SK-N-DZ (cell line): ENCODE measurements at regions not wholly inside any gene's neighbourhood (a gene's known extent, or its start where the extent isn't known, plus 50 kb on each side); places are given as distances from the start of the nearest gene placed in this dataset.
"Not testable (repeated sequence)": the region's sequence is repeated elsewhere in the genome, so short reads cannot be mapped to it uniquely, and the experiment has no call there.

ENCODE experiments used
- DNase-seq: peaks from one replicate; pipeline ENCODE4 v3.0.0-alpha.2; 2015; ENCODE audit warnings: low spot score

GRCh38 chr9:89928521-89929275 is 323.9 kb downstream of the GADD45G start:
- DNase-seq, result no peak

DNA sequence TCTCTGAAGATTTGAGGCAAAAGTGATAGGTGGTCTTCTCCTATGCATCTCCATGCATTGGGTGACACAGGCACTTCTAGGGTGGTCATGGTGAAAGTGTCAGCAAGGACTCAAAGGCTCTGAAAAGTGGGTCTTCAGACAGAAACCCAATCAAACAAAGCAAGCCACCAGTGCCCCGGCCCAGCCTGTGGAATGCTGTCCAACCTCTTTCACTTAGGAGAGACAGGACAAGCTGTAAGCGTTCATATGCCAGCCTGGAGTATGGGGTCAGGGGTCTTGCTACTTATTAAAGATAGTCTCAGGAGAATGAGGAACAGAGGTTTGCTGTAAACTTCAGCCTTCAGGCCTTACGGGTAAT is 324.5 kb downstream of the GADD45G start:
- no peak for DNase-seq

DNA sequence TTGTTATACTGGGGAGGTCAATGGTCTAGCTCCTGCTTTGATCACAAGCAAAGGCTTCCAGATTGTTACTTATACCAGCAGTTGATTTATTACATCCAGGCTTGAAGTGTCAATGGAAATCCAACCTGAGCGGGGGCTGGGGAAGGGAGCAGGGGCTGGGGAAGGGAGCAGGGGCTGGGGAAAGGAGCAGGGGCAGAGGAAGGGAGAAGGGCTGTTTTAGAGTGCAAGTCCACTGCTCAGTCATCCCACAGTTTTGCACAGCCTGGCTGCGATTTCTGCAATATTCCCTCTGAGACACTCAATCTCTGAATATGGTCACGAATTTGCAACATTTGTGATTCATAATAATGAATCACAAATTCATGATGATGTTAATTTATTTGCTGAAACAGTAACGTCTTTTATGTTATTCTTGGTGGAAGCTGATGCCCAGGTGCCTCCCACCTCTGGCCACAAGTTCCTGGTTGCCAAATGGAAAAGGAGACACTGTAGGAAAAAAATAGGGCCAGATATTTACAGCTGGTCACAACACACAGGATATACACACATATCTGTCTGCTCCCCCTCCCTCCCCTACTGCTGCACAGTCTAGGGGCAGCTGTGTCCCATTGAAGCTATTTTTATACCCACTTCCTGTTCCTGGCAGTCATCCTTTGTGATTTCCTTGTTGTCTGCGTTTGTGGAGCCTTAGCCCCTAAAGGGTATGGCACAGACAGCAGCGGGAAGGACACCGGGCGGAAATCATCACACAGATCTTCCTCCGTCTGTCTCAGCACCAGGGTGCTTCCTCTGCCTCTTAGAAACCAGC is 325.1 kb downstream of the GADD45G start:
- DNase-seq, result no peak

DNA sequence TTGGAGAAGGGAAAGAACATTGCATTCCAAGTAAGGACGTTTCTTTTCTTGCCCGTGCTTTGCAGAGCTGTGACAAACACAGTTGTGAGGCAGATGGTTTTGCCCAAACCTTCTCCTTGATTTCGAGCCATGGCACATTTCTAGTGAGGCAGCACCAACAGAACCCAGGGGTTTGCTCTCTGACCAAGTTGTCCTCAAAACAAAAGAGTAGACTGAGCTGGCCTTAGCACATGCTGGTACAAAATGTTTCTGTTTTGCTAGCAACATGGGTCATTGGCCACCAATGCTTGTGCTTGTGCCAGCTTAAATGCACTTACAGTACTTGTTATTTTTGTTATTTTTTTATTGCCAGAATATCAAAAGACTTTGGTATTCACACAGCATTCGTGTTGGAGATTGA is 328.8 kb downstream of the GADD45G start:
- no peak for DNase-seq

- DNase-seq, result no peak
Observed at GRCh38 chr9:89935115-89935514, 330.3 kb downstream of the GADD45G start.

GRCh38 chr9:89935801-89936200 is 331.0 kb downstream of the GADD45G start:
- no peak for DNase-seq

DNA sequence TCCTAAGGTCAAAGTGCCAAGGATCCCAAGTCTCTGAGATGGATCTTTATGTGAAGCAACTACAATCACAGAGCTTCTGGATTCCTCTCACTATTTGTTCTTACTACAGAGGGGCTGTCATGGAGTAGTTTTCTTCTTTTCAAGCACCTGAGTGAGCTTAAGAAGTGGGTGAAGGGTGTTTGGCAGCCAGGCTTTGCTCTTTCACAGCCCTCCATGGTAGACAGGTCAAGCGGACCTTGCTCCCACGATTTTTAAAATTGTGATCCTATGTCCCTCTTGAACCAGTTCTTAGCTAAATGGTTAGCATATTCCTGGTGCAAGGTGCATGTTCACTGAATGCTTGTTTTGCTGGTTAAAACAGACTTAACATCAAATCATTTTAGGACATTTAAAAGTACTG is 332.2 kb downstream of the GADD45G start:
- no peak for DNase-seq

DNA sequence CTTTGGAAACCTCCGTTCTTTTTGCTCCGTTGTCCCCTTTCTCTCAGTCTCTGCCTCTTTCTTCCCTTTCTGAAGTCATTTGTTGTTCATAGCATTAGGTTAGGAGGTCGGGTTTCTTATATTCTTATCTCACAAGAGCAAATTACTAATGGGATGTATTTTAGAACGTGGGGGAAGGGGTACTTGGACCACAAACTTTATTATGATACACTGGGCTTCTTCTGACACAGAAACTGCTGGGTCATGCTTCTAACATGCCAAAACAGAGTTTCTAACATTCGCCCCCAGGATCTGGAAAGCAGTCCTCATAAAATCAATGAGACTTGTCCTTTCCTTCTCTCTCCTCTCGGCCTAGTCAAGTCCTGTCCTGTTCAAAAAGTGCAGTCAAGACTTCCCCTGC is 334.4 kb downstream of the GADD45G start:
- DNase-seq, result no peak

DNA sequence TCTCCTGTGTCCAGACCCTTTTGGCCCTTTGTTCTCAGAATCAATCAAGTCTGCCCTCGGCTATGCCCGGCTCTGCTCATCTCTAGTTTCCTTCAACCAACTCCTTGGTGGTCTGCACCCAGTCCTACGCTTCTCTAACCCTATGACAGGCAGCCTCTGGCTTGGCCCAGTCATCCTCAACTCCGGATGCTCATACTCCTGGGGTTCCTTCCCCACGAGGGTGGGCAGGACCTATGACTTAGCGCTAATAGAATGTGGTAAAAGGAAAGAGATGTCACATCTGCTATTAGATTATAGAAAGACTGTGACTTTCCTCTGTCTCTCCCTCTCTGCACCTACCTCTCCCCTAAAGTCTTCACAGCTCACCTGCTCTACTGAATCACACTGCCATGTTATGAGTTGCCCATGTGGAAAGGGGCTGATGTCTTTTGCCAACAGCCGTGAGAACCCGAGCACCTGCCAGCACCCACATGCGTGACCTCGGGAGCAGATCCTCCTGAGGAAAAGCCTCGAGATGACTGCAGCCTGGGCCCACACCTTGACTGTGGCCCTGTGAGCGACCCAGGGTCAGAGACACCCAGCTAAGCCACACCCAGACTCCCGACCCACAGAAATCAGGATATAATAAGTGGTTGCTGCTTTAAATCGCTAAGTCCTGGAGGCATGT is 334.9 kb downstream of the GADD45G start:
- no peak for DNase-seq

DNA sequence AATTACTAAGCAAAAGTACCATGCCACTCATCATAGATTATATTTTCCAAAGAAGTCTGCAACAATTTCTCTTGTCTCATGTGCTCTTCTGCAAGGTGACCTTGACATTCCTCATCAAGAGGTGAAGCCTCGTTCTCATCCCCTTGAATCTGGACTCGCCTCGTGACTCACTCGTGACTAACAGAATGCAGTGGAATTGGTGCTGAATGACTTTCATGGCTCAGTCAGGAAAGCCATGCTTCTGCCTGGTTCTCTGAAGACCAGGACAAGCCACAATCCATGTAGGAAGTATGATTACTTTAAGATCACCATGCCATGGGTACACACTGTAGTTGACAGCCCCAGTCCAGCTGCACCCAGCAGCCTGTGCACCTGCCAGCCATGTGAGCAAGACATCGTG is 335.8 kb downstream of the GADD45G start:
- DNase-seq, result no peak

DNA sequence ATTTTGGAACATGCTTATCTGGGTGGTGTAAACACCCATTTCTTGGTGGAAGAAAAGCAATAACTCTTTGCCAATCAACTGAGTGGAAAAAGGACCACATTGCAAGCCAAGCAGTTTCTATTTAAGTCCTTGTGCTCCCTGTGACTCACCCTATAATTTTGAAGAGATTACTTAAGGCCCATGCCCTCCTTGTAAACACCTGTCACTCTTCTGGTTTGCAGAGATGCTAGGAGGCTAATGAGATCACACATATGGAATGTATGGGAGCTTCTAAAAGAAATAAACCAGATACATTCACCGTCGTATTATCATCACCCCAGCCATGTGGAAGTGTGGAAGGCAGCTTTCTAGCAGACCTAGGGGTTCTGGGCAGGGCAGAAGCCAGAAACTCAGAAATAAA is 337.1 kb downstream of the GADD45G start:
- no peak for DNase-seq

DNA sequence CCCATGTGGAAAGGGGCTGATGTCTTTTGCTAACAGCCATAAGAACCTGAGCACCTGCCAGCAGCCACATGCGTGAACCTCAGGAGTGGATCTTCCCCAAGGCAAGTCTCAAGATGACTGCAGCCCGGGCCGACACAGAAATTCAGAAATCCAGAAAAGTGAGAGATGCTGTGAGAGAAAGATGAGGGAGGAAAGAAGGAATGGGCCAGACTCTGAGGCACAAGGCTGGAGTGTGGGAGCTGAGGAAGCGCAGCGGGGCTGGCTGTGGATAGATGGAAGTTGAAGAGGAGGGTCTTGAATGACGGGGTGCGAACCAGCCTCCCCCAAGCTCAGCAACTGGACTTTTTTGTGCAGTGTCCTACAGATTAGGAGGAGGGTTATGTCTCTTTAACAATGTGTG is 337.8 kb downstream of the GADD45G start:
- DNase-seq, result no peak

DNA sequence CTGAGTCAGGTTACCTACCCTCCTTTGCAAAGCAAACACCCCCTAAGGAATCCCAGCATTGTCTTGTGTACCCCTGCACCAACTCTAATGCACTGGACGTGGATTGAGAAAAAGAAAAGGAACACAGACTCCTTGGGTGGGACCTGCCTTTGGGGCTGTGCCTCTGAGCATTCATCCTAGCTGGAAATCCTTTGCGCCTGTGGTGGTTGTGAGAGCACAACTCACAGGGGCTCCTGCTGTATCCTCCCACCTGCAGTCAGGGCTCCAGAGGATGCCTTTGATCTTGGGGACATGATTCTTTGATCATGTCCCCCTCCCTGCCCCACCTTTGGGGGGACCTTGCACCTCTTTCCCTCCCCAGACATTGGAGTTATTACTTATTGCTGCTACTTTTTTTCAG is 338.5 kb downstream of the GADD45G start:
- no peak for DNase-seq

GRCh38 chr9:89943728-89944127 is 338.9 kb downstream of the GADD45G start:
- DNase-seq, result no peak

DNA sequence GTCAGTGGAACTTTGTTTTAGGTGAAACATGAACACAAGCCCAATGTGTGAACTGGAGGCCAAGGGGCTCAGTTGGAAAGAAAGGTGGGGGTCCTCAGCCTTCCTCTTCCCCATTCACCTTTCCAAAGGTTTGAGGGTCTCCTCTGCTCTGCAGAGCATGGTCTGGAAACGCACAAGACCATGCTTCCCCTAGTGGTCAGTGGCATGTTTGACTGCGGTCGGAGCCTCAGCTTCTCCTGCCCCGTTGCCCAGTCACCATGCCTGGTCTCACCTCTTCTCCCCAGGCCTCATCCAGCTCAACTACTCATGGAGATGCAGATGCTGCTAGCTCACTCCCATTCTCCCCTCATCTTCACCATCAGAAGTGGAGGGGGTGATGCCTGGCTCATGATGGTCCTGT is 340.3 kb downstream of the GADD45G start:
- no peak for DNase-seq

DNA sequence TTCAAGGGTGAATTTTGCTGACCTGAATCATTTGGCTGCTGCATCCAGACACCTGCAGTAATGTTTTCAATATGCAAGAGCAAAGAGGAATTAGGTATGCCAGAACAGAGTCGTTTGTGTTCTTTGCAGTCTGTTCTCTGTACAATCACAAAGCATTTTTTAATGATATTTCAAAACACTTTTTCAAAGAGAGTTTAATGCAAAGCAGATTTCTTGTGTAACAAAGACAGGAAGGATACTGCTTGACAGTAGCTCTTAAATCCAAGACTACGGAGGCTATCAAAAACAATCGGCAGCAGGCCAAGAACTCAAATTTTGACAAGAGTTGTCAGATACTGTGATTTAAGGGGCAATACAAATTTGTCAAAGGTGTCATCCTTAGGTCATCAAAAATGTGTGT is 341.9 kb downstream of the GADD45G start:
- DNase-seq, result no peak

DNA sequence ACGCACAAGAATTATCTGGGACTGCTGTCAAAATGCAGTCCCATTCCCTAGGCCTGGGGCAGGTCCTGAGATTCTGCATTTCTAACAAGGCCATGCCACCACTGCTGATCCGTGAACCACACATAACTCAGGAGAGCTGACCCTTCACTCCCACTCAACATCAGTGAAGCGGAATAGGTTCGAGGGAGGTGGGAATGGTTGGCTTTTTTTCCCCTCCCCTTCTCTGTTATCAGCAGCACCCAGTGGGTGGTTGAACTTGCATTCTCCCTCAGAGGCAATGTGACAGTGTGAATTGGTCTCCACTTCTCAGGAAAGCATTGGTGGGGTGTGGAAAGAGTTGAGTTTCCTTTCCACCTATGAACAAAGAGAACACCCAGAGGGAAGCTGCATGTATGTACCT is 344.3 kb downstream of the GADD45G start:
- no peak for DNase-seq

GRCh38 chr9:89951675-89952074 is 346.9 kb downstream of the GADD45G start:
- no peak for DNase-seq

DNA sequence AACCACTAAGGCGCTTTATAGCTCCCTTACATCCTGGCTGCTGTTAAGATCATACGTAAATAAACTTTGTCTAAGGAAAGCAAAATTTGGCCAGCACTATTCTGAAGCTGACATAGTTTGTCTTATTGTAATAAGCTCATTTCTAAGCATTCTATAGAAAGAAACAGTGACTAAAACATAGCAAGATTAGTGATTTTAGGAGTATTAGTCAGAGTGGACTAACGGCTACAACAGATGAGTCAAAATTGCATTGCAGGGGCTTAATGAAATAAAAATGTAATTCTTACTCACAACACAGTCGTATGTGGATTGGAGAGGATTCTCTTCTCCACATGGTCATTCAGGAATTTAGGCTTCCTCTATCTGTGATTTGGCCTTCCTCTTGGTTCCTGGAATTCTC is 347.6 kb downstream of the GADD45G start:
- no peak for DNase-seq

- not testable (repeated sequence) for DNase-seq
Observed at GRCh38 chr9:89953263-89953662, 348.5 kb downstream of the GADD45G start.

GRCh38 chr9:89953824-89954615 is 349.2 kb downstream of the GADD45G start:
- no peak for DNase-seq

GRCh38 chr9:89955144-89955543 is 350.3 kb downstream of the GADD45G start:
- DNase-seq, result no peak
